NCI-H1417 (cell line): ENCODE measurements at regions not wholly inside any gene's neighbourhood (a gene's known extent, or its start where the extent isn't known, plus 50 kb on each side); places are given as distances from the start of the nearest gene placed in this dataset.
"Not testable (repeated sequence)": the region's sequence is repeated elsewhere in the genome, so short reads cannot be mapped to it uniquely, and the experiment has no call there.

Experiments used
- DNase-seq, 3 experiments: peaks; one replicate each; lab custom pipeline; 2025; lab: John Stamatoyannopoulos, UW

DNA sequence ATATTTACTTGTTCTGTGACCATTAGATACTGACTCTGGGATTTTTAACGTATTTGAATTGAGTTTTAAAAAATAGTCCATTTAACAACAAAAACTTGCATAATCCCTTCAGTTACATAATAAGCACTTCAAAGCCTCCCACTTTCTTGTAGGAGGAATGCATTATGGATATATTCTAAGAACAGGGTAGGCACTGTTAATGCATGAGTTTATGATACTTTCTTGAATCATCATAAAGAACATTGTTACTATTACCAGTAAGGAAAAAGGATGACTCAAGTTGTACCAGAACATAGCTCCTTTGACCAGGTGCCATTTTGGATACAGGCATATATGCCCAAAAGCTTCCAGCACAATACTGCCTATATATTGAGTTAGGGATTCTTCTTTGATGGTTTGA, 671.4 kb downstream of the GALC start:
- DNase-seq: no peak

DNA sequence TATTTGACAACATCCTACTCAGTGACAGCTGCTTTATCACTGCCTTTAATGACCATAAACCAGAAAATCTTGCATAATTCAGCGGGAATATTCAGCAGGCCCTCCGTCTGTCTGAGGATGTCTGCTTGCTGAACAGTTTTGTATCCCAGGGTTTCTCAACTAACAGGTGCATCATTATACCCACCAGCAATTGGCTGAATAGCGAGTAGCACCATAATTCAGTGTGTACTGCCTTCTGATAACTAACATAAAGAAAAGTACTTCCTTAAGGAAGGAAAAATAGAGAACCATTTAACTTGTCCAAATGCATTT, 680.1 kb downstream of the GALC start:
- no peak for DNase-seq

DNA sequence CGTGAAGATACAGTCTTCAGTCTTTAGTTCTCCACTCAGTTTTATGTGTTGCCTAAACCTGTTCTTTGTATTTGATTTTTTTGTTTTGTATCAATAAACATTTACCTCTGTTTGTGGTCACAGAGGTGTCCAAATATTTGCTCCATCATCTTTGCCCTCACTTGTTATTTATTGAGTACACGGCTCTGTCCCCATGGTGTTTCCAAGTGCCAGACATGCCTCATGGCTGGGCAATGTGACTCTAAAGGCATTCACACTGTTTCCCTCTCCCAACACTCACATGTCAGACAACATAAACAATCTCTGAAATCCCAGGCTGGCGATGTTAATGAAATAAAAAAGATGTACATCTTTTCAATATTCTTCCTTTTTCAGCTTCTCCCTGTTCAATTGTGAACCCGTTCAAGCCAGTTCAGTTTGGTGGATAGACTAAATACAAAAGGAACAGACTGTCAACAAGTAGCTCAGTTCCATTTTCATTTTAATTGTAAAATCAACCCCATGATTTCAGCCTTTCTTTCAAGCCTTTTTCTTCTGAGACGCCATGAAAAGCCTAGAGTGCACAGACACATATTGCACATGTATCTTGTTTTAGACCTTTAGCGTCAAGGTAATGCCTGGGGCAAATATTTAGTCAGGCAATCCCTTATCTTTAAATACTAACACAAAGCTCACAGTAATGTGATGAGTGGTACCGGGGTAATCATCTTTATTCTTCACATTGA, 680.7 kb downstream of the GALC start:
- DNase-seq: peak in 2 of 3 experiments; percentile 21 to 60

DNA sequence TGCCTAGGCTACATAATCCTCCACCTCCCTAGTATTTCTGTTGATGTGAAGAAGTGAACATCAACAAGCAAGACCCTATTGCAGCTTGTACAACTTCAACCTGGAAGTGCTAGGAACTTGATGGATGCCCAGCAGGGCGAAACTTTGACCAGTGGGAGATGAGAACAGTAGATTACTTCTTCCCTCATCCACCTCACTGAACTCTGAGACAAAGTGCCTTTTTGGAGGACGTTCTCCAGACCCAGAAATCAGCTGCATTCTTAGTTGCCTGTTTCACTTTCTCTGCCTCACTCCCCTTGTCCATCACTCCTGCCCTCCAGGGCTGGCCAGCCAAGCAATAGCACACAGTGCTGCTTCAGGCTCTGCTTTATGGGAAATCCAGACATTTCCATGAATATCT, 683.4 kb downstream of the GALC start:
- DNase-seq: no peak

DNA sequence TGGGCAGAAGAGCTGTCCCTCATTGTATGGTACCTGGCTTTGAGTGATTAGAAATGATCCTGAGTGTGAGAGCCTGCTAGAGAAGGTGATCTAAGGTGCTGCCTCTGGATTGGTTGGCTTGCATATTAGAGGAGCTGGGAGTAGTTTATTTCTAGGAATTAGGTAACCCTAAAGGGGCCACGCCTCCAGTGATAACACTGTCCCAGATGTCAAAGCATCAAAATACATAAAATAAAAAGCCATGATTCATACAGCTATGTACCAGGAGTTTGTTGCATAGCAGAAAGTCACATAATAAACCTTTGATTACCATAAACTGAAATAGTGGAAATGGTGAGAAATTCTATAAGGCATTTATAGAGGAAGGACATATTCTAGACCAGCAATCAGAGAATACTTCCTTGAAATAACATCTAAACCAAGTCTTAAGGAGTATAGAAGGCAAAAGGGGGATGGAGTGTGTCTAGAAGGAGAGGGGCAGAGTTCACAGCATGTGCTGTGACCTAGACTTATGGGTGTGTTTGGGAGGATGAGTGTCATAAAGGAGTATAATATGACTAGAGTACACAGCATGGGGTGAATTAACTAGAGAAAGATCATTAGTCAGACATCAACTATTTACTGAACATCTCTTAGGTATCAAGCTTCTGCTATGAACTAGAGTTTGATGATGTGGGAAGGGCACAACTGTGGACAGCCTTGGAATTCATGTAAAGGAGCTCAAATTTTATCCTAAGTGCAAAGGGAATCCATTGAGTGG, 686.4 kb downstream of the GALC start:
- no peak for DNase-seq

DNA sequence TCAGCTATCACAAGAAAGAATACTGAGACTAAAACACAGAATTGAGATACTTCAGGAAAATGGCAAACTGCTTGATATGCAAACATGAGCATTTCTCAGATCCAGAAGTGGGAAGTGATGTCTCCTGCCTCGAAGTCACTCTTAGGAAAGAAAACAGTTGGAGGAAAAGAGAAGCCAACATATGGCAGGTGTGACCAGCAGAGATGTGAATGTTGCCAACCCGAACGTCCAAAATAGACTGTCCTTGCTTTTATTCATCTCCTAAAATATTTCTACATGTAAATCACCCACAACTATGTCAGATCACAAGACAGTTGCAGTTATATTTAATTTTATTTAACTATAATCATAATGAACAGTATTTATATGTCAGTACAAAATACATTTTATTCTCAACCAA, 687.6 kb downstream of the GALC start:
- DNase-seq: no peak

DNA sequence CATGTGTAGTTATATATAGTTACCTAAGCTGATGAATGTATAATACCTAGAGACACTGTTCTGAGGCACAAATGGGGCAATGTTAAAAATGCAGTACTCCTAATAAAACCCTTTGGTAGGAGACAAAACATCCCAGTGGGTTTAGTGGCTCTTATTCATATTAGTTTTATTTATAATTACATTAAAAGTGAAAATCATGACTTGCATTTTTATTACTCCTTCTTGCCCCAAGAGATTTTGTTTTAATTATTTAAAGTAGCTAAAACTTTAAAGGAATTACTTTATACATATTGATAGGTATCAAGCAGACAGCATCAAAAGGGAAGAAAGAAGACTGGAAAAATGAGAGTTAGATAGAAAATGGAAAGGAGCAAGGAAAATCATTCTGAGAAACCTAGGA, 688.6 kb downstream of the GALC start:
- DNase-seq: no peak

DNA sequence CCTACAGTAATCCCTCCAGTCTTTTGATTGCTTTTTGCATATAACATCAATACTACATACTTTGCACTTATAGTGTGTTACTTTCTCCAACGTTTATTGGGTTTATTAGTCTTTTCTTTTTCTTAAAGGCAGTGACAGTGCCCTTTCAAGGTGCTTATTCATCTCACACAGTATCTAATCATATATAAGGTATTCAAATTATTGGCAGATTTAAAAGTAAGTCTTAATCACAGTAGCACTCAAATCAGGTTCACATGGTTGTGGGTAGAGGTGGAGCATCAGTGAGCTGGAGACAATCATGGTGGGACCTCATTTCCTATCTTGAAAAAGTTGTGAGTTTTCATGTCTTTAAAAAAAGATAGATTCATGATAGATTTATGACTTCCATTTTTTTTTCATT, 706.2 kb downstream of the GALC start:
- no peak for DNase-seq

DNA sequence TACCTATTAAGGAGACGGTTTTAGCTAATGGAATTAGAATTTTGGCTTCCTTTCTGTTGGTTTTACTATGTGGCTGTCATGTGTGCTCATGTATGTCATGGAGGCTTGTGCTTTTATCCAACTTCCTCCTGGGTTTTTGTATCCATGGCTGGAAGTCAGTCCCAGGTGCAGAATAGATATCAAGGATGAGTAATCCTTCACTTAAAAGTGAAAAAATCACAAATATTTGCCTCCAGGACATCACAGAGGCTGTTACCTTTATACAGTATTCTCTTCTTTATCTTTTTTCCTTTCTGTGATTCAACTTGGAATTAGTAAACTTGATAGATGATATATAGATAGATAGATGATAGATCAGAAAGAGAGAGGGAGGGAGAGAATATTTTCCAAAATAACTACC, 706.8 kb downstream of the GALC start:
- DNase-seq: no peak

DNA sequence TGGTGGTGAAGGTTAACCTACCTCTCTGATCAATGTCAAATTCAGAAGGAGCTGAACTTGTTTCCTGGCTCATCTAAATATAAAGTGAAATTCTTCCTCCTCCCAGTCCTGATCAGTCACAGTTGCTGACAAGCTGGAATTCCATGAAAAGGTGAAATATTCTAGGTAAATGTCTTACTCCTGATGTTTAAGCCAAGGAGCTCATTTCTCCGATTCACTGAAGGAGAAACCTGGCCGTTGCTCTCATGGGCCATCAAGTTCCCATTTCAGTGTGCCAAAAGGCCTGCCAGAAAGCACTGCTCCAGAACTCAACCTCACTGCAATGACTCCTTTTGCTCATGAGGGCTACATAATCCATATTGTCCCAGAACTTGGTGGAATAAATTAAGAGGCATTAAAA, 707.5 kb downstream of the GALC start:
- DNase-seq: no peak

DNA sequence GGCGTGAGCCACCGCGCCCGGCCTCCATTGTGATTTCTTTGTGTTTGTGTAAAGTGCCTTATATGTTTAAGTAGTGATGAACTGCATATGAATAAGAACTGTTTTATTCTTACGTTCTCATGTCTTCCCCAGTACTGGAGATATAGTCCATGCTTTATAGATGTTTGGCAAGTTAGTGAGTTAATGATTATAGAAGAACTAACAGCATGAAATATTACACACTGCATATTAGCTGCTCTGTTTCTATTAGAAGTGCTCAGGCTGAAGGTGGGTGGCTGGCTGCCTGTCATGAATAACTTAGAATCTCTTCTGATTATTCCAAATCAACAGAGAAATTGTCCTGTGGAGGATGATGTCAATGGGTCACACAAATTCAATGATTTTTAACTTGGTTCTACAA, 709.4 kb downstream of the GALC start:
- no peak for DNase-seq

DNA sequence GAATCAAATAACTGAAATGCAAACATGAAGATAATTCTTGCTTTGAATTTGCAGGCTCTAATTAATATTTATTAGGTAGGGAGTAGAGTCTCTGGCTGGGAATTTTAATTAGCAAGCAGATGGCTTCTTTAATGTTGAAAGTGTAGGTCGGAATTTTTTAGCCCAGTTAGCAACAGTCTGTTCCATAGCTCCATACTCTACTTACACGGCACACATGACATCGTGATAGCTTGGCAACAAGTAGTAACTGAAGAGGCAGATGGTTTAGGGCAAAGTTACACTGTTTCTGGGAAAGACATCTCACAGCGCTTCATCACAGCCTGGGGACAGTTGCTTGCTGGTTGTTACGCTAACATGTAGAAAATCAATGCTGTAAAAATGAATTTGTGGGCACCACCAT, 710.7 kb downstream of the GALC start:
- DNase-seq: no peak

DNA sequence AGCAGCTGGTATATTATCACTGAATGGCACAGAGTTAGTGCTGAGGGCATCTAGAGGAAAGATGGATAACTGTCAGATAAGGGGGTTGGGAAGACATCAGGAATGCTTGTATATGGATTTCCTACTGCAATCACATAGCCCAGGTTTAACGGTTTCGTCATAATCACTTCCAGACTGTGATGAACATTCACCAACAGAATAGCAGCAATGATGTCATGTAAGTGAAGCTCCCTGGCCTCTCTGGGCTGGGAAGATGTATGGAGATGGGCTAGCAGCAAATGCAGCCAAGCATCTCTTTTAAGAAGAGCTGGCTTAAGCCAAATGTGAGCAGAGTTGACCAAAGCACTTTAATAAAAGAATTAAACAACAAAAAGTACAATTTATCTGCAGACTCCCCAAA, 714.6 kb downstream of the GALC start:
- DNase-seq: no peak

DNA sequence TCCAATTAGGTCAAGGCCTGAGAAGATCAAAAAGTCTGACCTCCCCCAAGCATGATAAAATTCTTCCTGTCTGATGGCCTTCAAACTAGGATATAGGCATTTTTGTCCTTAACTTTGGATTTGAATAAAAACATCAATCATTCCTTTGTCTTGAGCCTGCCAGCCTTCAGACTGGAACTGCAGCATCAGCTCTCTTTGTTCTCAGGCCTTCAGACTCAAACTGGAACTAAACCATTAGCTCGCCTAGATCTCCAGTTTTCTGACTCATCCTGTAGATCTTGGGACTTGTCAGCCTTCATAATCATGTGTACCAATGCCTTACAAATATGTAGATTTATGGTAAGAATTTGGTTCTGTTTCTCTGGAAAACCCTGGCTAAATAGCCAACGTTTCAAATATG, 721.7 kb downstream of the GALC start:
- no peak for DNase-seq

DNA sequence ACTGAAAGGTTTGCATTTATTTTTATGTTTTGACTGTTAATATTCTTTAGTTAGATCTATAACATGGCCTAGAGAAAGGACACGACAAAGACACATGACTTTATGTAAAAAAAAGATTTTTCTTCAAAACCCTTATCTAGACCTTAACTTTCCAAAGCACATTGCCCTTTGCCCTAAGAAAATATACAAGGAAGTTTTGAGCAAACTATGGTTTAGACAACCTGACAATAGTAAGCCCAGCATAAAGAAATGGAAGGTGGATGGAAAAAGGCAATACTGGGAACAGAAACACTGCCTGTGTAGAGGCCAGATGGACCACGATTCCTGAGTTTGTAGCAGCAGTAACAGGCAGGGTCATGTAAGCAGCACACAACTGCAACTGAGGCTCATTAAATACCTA, 724.0 kb downstream of the GALC start:
- no peak for DNase-seq

DNA sequence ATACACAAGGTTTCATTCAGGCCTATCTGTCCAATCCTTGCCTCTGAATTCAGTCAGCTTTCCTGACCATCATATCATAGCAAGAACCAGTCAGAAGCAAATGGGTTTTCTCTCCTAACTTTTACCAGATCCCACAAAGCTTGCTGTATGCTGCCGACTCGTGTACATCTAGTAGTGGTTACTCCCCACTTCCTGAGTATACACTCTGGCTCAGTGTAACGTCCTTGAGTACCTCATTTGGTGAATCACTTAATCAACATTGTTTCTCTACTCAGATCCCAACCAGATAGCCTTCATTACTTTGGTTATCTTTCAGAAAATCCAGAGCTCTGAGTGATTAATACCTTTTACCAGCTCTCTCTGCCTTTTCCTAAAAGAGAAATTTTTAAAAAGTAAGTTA, 728.2 kb downstream of the GALC start:
- DNase-seq: no peak

DNA sequence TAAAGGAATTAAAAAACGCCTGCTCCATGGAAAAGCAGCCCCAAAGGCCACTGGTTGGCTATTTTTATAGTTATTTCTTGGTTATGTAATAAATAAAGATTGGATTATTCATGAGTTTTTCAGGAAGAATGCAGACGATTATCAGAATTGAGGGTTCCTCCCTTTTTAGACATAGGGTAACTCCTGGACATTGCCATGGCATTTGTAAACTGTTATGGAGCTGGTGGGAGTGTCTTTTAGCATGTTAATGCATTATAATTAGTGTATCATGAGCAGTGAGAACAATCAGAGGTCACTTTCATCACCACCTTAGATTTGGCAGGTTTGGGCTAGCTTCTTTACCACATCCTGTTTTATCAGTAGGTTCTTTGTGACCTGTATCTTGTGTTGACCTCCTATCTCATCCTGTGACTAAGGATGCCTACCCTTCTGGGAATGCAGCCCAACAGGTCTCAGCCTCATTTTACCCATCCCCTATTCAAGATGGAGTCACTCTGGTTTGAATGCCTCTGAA, 728.7 kb downstream of the GALC start:
- no peak for DNase-seq

DNA sequence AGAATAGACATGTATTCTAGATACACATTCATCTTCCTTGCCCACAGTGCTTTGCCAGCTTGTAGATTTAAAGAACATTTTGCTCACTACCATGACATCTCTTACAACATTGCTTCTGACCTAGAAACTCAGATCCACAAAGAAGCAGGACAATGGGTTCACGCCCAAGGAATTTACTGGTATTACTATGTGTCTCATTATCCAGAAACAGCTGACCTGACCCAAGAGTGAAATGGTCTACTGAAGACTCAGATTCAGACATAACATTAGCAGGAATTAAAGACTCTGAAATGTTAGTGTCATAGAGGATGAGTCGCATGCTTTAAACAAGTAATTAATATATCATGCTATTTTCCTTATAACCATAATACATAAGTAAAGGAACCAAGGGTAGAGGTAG, 731.4 kb downstream of the GALC start:
- DNase-seq: no peak

DNA sequence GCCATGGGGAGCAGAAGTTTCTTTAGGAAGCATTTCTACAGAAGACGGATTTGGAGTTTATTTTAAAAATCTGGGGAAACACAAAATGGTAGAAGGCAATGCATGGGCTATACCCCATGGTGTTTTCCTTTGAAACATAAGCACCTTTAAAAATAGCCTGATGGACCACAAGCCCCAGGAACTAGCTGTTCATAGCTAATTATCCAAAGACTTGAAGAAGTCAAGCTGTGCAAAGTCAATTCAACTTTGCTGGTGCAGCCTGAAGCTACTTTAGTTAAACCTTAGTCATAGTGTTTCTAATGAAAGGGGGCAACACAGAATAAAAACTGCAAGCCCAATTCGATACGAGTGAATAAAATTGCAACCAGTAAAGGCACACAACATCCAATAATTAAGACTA, 732.5 kb downstream of the GALC start:
- peak in 2 of 3 experiments; percentile 55 to 92 for DNase-seq

DNA sequence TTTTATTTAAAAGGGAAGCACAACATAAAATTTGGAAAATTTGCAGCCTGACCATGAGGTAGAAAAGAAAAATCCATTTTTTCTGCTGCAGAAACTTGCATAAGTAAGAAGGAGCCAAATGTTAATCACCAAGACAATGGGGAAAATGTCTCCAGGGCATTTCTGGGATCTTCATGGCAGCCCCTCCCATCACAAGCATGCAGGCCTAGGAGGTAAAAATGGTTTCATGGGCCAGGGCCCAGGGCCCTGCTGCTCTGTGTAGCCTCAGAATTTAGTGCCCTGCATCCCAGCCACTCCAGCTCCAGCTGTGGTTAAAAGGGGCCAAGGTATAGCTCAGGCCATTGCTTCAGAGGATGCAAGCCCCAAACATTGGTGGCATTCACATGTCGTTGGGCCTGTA, 735.6 kb downstream of the GALC start:
- DNase-seq: no peak

DNA sequence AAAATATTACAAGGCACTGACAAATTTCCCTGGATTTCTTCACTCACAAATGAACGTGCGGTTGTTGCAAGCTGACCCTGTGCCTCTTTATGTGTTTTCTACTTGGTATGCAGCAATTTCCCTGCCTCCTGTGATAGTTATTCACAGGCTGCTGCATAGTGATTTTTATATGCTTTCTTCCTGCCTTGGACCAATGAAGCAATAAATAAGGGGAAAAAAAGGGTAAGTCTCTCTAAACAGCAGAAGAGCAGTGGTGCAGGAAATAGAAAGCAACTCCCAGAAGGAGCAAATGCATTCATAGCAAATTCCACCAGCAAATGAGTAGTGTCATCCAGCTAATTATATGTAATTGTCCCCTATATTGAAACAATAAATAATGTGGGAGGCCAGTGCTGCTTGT, 737.9 kb downstream of the GALC start:
- DNase-seq: peak in 1 of 3 experiments; percentile 17

DNA sequence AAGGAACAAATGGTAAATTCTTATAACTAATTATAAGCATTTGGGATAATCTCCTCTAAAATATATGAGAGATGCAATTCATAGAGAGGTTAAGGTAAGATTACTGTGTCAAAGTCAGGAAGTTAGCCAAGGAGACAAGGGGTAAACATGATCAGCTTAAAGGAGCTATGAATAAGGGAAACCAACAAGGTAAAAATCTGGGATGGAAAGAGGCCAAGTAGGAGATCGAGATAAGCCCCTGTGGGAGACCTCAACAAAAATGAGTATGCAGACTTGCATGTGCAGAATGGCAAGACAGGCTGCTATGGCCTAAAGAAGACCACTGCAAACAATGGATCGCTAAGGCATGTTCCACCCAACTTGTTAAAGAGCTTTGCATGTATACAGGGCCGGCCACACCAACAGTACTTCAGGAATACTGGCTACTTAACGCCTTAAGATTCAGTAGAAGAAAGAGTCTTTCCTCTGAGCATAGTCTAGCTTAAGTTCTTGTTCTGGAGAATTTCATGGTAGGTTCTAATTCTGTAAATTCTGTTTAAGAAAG, 738.6 kb downstream of the GALC start:
- DNase-seq: no peak

DNA sequence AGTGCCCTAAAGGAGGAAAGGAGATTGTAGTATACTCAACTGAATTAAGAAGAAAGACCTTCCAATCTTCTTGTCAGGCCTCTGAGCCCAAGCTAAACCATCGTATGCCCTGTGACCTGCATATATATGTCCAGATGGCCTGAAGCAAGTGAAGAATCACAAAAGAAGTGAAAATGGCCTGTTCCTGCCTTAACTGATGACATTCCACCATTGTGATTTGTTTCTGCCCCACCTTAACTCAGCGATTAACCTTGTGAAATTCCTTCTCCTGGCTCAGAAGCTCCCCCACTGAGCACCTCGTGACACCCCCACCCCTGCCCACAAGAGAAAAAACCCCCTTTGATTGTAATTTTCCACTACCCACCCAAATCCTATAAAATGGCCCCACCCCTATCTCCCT, 739.2 kb downstream of the GALC start:
- DNase-seq: not testable (repeated sequence)

DNA sequence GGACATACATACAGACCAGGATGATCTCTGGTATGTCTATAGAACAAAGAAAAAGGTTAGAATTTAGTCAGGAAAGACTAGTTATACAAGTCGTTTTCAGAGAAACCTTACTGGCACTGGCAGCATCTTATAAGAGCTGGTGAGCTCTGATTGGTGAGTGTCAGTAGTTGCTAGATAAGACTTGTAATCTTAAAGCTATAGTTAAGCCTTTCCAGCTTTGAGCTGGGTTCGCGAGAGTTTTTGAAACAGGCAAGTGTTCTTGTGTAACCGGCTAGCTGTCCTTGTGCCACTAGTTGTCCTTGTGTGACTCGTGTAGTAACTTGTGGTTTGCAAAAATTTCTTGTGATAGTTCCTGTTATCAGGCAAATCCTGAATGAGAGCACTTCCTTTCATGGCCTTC, 740.9 kb downstream of the GALC start:
- DNase-seq: no peak
